Inferior parietal cortex (tissue), 1 donor: ENCODE measurements at regions not wholly inside any gene's neighbourhood (a gene's known extent, or its start where the extent isn't known, plus 50 kb on each side); places are given as distances from the start of the nearest gene placed in this dataset.
"Not testable (repeated sequence)": the region's sequence is repeated elsewhere in the genome, so short reads cannot be mapped to it uniquely, and the experiment has no call there.

Source experiments
- DNase-seq: peaks from one replicate; pipeline ENCODE4 v3.0.0-alpha.2; 2016; ENCODE audit errors: extremely low spot score

- DNase-seq = no peak
Observed at GRCh38 chr4:29262986-29263385, 1457.2 kb upstream of the PCDH7 start.

GRCh38 chr4:29276150-29276549, 1444.0 kb upstream of the PCDH7 start:
- DNase-seq = no peak

DNA sequence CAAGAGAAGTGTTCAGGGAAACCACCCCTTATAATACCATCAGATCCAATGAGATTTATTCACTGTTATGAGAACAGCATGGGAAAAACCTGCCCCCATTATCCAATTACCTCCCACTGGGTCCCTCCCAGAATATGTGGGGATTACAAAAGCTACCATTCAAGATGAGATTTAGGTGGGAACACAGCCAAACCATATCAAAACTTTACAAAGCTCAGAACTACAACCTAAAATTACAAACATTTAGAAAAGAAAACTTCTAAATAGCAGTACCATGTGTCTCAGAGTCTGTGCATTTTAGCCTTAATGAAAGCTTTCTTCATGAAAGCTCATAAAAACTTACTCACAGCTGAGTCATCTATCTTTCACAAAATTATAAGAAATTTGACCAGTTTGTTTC, 1442.8 kb upstream of the PCDH7 start:
- DNase-seq = no peak

- no peak for DNase-seq
Observed at GRCh38 chr4:29278585-29278984, 1441.6 kb upstream of the PCDH7 start.

DNA sequence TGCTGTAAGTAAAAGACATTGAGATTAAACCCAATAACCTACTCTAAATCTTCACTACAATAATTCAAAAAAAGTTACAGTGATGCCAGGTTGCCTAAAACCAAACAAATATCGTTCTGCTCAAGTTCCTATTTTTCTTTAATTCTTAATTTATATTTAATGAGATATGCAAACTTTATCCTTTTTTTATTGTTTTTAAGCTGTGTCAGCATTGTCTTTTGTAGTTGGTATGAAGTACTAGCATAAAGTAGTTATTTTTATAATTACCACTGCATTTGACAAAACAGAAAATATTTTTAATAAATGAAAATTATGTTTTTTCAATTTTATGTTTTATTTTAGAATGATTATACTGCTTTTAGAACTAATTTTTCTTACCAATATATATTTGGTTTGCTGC, 1431.1 kb upstream of the PCDH7 start:
- DNase-seq = no peak

DNA sequence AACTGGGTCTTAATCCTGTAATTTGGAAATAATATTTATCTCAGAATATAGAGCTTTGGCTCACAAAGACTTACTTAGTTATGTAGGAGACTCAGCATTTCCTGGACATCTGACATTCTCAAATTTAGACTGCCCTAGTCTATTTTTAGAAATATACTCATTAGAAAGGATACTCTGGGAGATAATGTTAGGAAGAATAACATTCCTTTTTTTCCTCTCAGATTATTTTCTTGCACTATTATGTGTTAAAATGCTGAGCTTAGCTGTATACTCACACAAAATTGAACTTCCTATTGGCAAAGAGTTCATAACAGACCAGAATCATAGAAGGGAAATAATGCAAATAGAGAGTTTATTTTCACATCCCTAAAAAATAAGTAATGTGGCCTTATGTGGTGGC, 1424.9 kb upstream of the PCDH7 start:
- DNase-seq = no peak

GRCh38 chr4:29304595-29304994, 1415.6 kb upstream of the PCDH7 start:
- DNase-seq = no peak

- no peak for DNase-seq
Observed at GRCh38 chr4:29307256-29307655, 1412.9 kb upstream of the PCDH7 start.

DNA sequence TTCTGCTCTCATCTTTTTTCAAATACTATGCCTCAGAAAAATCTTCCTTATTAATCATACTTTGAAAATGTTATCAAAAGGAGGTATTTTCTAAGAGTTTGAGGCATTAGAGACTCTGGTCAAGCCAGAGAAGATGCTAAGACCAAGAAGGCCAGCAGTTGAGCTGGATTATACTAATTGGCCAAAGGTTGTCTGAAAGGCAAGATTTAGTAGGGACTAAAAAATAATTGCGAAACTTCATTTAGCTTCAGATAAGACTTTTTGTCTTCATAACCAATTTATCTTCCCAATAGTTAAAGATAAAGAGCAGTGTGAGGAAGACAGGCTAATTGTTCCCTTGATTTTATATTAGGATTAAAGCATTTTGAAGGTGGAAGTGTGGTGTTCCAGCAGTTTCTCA, 1412.4 kb upstream of the PCDH7 start:
- no peak for DNase-seq

GRCh38 chr4:29309050-29309449, 1411.1 kb upstream of the PCDH7 start:
- DNase-seq = no peak

DNA sequence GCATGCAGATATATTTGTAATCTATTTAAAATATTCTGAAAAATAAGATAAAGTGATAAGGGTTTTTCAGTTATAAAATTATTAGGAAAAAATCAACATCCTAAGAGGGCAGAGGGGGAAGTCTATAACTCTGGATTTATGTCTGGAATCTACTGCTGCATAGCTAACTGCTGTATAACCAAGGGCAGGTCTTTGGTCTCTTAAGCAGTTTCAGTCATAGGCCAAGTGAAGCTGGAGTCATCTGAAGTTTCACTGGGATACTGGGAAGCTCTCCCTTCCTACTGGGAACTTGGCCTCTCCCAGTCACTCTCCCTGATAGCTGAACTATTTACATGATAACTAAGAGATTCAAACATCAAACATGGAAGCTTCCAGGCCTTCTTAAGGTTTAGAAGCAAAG, 1409.9 kb upstream of the PCDH7 start:
- no peak for DNase-seq

DNA sequence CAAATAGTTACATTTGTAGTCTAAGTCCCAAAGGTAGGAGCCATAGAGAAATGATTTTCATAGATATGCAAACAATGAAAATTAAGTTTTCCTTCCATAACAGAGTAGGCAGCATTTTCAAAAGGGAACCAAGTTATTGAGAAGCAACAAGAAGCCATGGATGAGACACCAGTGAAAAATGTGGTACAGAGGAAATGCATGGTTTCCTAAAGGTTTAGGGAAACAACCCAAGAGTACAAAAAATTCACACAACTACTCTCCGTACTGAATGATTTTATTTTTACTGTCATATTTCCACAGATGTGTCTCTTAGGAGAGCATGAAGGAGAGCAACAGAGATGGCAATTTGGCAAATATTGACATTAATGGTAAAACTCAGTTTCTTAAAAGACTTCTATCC, 1408.9 kb upstream of the PCDH7 start:
- no peak for DNase-seq

DNA sequence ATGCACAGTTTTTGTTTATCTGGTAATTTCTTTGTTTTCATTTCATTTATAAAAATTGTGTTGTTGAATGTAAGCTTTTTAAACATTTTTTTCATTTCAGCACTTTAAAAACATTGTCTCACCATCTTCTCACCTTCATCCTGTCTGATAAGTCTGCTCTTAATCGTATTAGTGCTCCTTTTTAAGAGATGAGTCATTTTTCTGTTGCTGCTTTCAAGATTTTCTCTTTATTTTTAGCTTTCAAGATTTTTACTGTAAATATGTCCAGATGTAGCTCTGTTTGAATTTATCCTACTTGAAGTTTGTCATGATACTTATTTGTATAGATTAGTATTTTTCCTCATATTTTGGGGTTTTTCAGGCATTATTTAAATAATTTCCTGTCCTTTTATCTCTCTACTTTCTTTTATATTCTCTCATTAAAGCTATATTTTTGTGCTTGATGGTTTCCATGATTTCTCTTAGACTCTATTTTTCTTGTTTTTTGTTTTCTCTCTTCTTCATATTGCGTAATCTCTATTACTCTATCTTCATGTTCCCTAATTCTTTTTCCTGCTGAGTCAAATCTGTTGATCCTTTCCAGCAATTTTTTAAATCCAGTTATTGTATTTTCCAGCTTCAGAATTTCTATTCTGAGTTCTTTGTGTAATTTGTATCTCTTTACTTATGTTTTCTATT, 1400.4 kb upstream of the PCDH7 start:
- no peak for DNase-seq

DNA sequence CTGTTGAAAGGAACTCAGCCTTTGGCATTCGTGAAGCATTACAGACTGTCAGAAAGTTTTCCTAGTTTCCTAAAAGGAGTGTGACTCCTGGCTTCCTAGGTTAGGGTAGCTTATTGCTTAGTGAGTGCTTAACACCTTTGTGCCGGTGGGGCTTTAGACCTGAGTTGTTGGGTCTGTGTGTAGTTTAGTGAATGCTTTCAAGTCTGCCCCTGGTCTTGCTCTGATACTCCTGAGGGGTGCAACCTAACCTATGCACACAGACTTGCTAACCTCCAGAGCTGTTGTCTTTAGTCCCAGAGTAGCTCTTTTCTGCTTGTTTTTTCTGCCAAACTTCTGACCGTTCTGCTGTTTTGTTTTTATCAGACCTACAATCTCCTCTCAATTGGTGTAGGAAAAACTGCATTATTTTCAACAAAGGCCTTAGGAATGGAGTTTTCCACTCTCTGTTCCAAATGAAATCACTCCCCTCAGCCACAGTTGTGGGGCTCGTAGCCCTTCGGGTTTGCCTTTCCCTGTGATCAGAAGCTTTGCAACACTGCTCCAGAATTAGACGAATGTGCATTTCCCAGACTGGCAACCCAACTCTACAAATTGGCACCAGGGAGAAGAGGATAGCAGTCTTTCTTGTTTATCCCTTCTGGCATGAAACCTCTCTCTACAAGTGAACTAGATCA, 1399.1 kb upstream of the PCDH7 start:
- no peak for DNase-seq

DNA sequence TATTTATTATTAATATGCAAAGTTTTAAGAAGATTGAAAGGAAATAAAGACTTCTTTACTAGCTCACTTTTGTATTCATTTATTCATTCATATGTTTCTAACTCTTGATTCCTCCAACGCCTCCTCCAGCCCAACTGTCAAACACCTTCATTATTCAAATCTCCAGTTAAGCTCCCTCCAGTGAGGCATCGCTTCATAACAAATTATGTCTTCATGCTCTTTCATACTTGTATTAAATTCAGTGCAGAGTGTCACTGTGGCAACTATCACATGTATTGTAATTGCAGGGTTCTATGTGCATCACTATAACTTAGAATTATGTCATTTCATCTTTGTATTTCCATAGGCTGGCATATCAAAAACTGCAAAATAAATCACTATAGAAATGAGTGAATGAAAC, 1394.2 kb upstream of the PCDH7 start:
- DNase-seq = no peak

DNA sequence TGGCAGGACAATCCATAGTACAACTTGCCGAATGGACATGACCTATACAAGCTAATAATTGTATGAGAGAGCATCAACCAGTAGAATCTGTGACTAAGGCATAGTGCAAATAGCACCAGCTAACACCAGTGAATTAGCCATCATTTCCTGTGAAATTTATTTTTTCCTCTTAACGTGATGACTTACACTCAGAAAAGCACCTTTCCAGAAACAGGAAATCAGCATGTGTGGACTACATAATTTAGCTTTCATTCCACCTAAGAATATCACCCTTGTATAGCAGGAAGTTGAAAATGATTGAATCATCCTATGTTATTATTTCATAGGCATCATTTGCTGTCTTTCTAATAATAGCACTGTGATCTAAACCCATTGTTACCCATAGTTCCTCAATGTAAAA, 1393.4 kb upstream of the PCDH7 start:
- no peak for DNase-seq

- no peak for DNase-seq
Observed at GRCh38 chr4:29336861-29337260, 1383.3 kb upstream of the PCDH7 start.

DNA sequence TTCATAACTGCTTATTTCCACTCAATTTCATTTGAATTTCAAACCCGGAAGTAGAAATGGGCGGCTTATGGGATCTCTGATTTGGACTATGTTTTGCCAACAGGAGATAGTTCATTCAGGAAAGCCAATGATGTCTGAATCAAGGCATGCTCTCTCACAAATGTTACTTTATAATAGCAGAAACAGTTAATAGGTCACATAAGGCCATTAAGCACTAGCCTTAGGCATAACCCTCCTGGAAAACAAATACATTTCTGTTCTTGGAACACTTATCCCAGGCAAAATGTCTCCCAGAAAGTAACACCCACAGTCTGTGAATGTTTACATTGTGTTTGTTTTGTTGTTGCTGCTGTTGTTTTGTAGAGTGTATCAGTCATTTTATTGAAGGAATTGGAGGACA, 1347.2 kb upstream of the PCDH7 start:
- DNase-seq = no peak

GRCh38 chr4:29375716-29376115, 1344.5 kb upstream of the PCDH7 start:
- no peak for DNase-seq

GRCh38 chr4:29378237-29378636, 1341.9 kb upstream of the PCDH7 start:
- DNase-seq = not testable (repeated sequence)

GRCh38 chr4:29390921-29391320, 1329.2 kb upstream of the PCDH7 start:
- DNase-seq = no peak

GRCh38 chr4:29405116-29405515, 1315.1 kb upstream of the PCDH7 start:
- no peak for DNase-seq

DNA sequence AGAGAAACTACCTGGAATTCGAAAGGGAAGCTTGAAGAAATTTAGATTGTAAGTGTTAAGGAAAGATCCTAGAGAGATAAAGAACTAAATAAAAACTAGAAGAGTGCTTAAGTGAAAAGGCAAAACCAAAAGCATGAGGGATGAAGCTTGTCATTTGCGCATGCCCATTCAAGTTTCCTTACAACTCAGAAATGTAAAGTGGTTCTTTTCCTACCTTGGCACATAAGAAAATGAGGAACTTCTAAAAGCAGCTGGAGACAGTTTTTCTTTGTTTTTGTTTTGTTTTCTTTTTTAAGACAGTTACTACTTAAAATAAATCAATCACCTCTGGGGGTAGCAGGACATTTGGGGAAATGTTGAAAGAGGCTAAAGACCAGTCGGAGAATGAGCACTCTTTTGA, 1304.4 kb upstream of the PCDH7 start:
- no peak for DNase-seq
